Peyer's patch (tissue), 4 donors: ENCODE measurements at regions not wholly inside any gene's neighbourhood (a gene's known extent, or its start where the extent isn't known, plus 50 kb on each side); places are given as distances from the start of the nearest gene placed in this dataset.

Experiments
- CTCF ChIP-seq, 6 experiments: fragments of 450-650 bp in 4 of 6; fragments of 200-600 bp in 2 of 6; sonication (generic) in 1 of 6; IDR thresholded peaks; one replicate each; pipeline ENCODE4 v1.5.1; 2017 to 2019; ENCODE audit warnings: antibody characterized with exemption in 6 of 6, mild to moderate bottlenecking in 3 of 6, moderate library complexity in 1 of 6
- POLR2A ChIP-seq, 2 donors: fragments of 450-650 bp; IDR thresholded peaks; one replicate each; pipeline ENCODE4 v1.5.1; 2017; ENCODE audit warnings: antibody characterized with exemption in 2 of 2, mild to moderate bottlenecking in 2 of 2, moderate library complexity in 2 of 2

GRCh38 chr13:104301171-104301975 lies 1235.2 kb upstream of the SLC10A2 start:
- TF ChIP-seq CTCF (IDR thresholded peaks at IDR 0.05) (no peak), POLR2A (IDR thresholded peaks at IDR 0.05) (no peak)
